Ishikawa (cell line): ENCODE measurements at regions not wholly inside any gene's neighbourhood (a gene's known extent, or its start where the extent isn't known, plus 50 kb on each side); places are given as distances from the start of the nearest gene placed in this dataset.

Experiments
- CEBPB ChIP-seq: IDR thresholded peaks from 2 replicates; pipeline ENCODE4 v1.6.1; 2012
- EP300 ChIP-seq: IDR thresholded peaks from 2 replicates; pipeline ENCODE4 v1.6.1; 2012; ENCODE audit warnings: borderline replicate concordance
- MAX ChIP-seq: IDR thresholded peaks from 2 replicates; pipeline ENCODE4 v1.6.1; 2012
- RAD21 ChIP-seq: IDR thresholded peaks from 2 replicates; pipeline ENCODE4 v1.6.1; 2012; ENCODE audit warnings: low read depth
- REST ChIP-seq: IDR thresholded peaks from 2 replicates; pipeline ENCODE4 v1.6.1; 2012; ENCODE audit warnings: low read depth, mild to moderate bottlenecking

- TF ChIP-seq MAX (no peak), REST (no peak), EP300 (no peak), CEBPB (no peak), RAD21 (no peak)
Measured at GRCh38 chr2:12350821-12351220, 365.9 kb upstream of the TRIB2 start.
